T47D (cell line): ENCODE measurements at regions not wholly inside any gene's neighbourhood (a gene's known extent, or its start where the extent isn't known, plus 50 kb on each side); places are given as distances from the start of the nearest gene placed in this dataset.
"Not testable (repeated sequence)": the region's sequence is repeated elsewhere in the genome, so short reads cannot be mapped to it uniquely, and the experiment has no call there.

ENCODE experiments used
- DNase-seq, 2 experiments: peaks; one replicate each; pipeline versions ENCODE4 v3.0.0 to v3.0.0-alpha.2; 2011 to 2012; ENCODE audit warnings: low read depth in 1 of 2, low spot score in 1 of 2
- JUND ChIP-seq: IDR thresholded peaks from 2 replicates; pipeline ENCODE4 v1.6.1; 2012; ENCODE audit warnings: low read depth
- in situ Hi-C: cut with HindIII; loops from 2 replicates; pipeline ENCODE4 v1.10.0; 2016; ENCODE audit warnings: low sequenced_read_pairs, low pct_unique_long_range_greater_than_20kb

DNA sequence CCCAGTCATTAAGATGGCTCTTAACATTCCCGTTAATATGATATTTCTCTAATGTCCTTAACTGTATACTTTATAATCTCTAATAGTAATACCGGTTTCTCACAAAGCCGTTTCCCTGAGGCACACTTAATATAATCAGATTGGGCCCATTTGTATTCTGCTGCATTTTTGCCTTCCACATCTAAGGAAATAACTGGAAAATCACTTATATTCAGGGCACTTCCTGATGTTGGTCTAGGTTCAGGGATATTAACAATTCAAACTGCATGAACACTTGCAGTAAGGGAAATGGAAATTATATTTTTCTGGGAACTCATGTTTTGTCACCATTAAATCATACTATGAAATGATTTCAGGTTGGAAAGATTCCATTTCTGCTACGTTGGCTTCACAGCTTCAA is 119.8 kb downstream of the TPR start:
- TF ChIP-seq JUND, result no peak
- no peak for DNase-seq
- in situ Hi-C loops, result no loop called here

DNA sequence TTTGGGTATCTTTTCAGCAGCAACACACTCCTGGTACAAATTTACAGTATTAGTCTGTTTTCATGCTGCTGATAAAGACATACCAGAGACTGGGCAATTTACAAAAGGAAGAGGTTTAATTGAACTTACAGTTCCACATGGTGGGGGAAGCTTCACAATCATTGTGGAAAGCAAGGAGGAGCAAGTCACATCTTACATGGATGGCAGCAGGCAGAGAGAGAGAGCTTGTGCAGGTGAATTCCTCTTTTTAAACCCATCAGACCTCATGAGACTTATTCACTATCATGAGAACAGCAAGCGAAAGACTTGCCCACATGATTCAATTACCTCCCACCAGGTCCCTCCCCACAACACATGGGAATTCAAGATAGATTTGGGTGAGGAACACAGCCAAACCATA is 124.5 kb downstream of the TPR start:
- no peak for TF ChIP-seq JUND
- DNase-seq, result no peak
- in situ Hi-C loops, result no loop called here

DNA sequence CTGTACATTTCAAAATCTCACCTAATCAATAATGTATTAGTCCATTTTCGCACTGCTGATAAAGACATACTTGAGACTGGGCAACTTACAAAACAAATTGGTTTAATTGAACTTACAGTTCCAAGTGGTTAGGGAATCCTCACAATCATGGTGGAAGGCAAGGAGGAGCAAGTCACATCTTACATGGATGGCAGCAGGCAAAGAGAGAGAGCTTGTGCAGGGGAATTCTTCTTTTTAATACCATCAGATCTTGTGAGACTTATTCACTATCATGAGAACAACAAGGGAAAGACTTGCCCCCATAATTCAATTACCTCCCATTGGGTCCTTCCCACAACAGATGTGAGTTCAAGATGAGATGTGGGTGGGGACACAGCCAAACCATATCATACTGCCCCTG is 126.4 kb downstream of the TPR start:
- in situ Hi-C loops, DNase-seq: not testable (repeated sequence)

DNA sequence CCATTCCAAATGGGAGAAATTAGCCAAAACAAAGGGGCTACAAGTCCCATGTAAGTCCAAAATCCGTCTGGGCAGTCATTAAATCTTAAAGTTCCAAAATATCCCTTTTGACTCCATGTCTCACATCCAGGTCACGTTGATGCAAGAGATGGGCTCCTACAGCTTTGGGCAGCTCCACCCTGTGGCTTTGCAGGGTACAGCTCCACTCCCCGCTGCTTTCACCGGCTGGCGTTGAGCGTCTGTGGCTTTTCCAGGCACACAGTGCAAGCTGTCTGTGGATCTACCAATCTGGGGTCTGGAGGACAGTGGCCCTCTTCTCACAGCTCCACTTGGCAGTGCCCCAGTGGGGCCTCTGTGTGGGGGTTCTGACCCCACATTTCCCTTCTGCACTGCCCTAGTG is 130.2 kb downstream of the TPR start:
- TF ChIP-seq JUND, result no peak
- in situ Hi-C loops, result no loop called here
- DNase-seq, result peak in 1 of 2 experiments; percentile 87
